Epithelial cell of proximal tubule (primary cell): ENCODE measurements at regions not wholly inside any gene's neighbourhood (a gene's known extent, or its start where the extent isn't known, plus 50 kb on each side); places are given as distances from the start of the nearest gene placed in this dataset.

Source experiments
- DNase-seq: peaks from one replicate; pipeline ENCODE4 v3.0.0-alpha.2; 2011; ENCODE audit warnings: low read depth
- H3K4me3 ChIP-seq: 2 replicates; pipeline ENCODE4 v1.5.1; 2011; ENCODE audit warnings: low read depth, mild to moderate bottlenecking, low read length
- CTCF ChIP-seq: conservative IDR thresholded peaks from 2 replicates; pipeline ENCODE4 v1.5.1; 2012; ENCODE audit warnings: low read depth, mild to moderate bottlenecking, low read length

DNA sequence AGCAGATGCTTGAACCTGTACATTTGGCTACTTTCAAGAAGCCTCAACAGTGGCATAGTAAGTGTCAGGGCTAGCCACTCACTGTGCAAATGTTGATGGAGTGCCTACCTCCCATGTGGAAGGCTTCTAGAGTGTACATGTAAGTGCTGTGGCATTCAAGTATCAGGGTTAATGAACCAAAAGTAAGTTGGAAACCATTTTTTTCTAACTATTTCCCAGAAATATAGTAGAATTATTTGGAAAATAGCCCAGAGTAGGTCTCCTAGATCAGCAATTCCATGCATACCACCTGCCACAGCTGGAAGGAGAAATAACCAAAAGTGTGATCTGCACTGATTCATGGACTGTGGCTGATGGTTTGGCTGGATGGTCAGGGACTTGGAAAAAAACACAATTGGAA is 53.3 kb downstream of the FOXD1 start:
- no peak overlapping the region for H3K4me3 ChIP-seq
- no peak for DNase-seq
- TF ChIP-seq CTCF, result no peak

- DNase-seq, result no peak
- TF ChIP-seq CTCF, result no peak
- no peak overlapping the region for H3K4me3 ChIP-seq
These were observed 54.0 kb downstream of the FOXD1 start for GRCh38 chr5:73394610-73395009.

DNA sequence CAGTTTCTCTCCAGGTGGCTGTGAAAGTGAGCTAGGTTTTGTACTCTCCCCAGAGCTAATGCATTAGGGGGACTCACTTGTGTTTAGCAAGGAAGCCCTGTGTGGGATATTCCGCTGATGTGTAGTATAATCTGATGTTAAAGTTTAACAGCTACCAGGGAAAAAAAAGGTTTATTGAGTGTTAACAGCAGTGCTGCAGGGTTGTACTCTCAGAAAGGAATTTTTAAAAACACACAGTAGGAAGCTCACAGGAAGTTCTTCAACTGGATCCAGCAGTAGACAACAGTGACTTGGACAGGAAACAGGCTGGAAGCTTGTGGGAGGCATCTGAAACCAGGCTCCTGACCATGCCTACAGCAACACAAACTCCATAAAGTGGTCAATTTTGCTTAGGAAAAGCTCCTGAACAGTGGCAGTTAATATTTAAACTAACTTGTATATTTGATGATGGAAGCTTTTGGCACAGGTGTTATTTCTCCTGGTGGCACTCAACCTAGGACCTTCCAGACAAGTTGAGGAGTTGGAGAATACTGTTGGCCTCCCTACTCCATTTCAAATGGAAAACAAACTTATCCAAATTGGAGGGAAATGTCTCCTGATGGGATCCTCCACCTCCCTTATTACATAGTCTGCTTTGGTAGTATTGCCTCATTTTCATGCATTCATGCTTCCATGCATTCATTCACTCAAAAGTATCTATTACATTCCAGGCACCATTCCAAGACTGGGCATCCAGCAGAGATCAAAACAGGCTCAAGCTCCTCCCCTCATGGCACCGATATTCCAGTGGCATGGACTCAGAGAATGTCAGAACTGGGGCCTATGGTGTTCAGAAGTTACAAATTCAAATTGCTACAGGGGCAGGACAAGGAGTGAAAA is 54.7 kb downstream of the FOXD1 start:
- no peak overlapping the region for H3K4me3 ChIP-seq
- DNase-seq, result no peak
- no peak for TF ChIP-seq CTCF

GRCh38 chr5:73392775-73393174 is 55.8 kb downstream of the FOXD1 start:
- H3K4me3 ChIP-seq, result no peak overlapping the region
- no peak for DNase-seq
- TF ChIP-seq CTCF, result no peak

DNA sequence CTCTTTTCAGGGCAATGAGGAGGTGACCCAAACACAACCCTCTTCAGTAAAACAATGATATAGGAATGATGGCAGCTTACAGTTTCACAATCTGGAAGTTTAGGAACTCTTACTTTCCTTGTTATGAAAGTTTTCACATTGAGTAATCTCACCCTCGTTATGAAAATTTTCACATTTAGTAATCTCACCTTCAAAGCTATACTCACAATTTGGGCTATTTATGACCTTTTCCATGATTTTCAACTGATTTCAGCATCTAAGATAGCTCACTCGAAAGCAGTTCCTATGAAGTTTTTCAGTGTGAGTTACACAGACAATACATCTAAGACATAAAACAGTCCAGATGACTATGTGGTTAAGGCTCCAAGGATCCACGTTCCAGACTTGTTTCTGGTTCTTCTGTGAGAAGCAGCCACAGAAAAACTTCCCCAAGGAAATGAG is 57.1 kb downstream of the FOXD1 start:
- DNase-seq, result no peak
- no peak overlapping the region for H3K4me3 ChIP-seq
- TF ChIP-seq CTCF, result no peak

GRCh38 chr5:73390972-73391371 is 57.6 kb downstream of the FOXD1 start:
- no peak overlapping the region for H3K4me3 ChIP-seq
- no peak for DNase-seq
- TF ChIP-seq CTCF, result no peak

- no peak for DNase-seq
- no peak for TF ChIP-seq CTCF
- H3K4me3 ChIP-seq, result no peak overlapping the region
These were observed 59.8 kb downstream of the FOXD1 start for GRCh38 chr5:73388740-73389139.
